ENCODE measurements at regions not wholly inside any gene's neighbourhood (a gene's known extent, or its start where the extent isn't known, plus 50 kb on each side); places are given as distances from the start of the nearest gene placed in this dataset.
"Not testable (repeated sequence)": the region's sequence is repeated elsewhere in the genome, so short reads cannot be mapped to it uniquely, and the experiment has no call there.

- no peak for DNase-seq (ENCODE audit: low spot score)
These were observed 80.4 kb upstream of the ZCCHC2 start for GRCh38 chr18:62442391-62442790.

DNA sequence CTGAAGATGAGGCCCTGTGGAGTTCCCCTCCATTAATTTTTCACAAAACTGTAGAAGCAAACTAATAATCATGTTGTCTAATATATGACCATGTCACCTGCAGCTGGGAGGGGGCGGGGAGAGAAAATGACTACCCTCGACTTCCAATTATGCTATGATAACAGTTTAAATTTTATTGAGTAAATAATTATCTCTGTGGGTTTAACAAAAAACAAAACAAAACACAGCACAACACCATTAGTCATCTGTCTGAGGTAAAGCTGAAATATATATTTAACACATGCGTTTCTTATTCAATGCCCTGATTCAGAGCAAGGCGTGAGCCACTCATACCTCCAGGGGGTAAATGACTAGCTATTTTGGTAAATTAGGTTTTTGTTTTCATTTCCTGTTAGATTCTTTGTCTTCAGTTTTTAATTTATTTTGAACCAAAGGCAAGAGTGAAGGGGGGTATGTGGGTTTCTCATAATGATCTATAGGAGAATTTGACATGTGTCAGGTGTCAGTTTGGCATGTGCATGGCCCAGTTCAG is 77.4 kb upstream of the ZCCHC2 start:
- DNase-seq (ENCODE audit: low spot score): peak; percentile 74

- DNase-seq (ENCODE audit: low spot score): no peak
These were observed 76.3 kb upstream of the ZCCHC2 start for GRCh38 chr18:62446511-62446910.

DNA sequence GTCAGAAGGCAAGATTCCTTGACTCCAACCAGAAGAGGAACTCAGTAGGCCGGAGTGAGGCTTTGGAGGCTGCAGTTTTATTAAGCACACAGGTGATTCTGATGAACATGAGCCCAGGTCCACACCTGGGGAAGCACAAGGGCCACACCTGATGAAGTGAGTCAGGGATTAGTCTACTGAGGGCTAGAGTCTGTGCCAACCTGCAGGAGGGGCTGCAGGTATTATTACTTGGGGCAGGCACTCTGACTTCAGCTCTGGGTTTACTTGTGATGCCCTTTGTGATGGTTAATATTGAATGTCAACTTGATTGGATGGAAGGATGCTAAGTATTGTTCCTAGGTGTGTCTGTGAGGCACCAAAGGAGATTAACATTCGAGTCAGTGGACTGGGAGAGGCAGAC is 75.2 kb upstream of the ZCCHC2 start:
- no peak for DNase-seq (ENCODE audit: low spot score)

- DNase-seq (ENCODE audit: low spot score): no peak
These were observed 74.4 kb upstream of the ZCCHC2 start for GRCh38 chr18:62448426-62448825.

DNA sequence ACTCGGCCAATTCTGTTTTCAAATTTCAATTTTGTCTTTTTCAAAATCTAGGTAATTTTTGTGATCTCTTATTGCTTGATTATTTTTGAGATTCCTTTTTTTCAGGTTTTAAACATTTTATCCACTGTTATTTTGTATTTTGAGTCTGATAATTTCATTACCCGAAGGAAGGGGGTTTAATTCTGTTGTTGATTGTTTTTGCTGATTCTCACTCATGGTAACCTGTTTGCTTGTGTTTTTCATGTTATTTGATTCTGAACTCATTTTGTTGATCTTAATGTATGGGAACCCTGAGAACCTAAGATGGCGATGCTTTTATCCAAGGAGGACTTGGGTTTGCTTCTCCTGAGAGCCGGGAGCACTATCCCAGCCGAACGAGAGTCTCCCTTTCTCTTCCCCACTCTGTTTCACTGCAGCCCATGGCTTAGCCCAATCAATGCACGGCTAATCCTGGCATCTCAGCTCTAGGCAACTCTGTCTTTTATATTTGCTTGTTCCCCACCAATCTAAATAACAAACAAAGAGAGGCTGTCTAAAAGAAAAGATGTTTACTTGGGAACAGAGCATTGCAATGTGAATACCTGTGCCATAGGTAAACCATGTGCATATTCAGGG is 73.2 kb upstream of the ZCCHC2 start:
- no peak for DNase-seq (ENCODE audit: low spot score)

DNA sequence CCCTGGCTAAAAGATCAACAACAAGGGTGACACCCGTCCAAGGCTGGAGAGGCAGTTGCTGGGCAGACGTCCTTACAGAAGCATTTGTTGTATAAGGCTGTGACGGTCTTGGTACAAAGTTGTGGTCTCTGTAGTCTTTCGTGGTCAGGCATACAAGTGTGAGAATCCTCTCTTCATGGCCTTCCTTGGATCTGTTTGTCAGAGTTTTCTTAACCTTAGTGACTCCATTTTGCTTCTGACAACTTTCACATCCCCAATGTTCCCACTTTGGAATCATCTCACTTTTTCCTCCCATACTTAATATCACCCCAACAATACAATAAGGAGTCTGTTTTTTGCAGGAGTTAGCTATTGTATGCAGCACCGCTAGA is 72.7 kb upstream of the ZCCHC2 start:
- DNase-seq (ENCODE audit: low spot score): no peak

DNA sequence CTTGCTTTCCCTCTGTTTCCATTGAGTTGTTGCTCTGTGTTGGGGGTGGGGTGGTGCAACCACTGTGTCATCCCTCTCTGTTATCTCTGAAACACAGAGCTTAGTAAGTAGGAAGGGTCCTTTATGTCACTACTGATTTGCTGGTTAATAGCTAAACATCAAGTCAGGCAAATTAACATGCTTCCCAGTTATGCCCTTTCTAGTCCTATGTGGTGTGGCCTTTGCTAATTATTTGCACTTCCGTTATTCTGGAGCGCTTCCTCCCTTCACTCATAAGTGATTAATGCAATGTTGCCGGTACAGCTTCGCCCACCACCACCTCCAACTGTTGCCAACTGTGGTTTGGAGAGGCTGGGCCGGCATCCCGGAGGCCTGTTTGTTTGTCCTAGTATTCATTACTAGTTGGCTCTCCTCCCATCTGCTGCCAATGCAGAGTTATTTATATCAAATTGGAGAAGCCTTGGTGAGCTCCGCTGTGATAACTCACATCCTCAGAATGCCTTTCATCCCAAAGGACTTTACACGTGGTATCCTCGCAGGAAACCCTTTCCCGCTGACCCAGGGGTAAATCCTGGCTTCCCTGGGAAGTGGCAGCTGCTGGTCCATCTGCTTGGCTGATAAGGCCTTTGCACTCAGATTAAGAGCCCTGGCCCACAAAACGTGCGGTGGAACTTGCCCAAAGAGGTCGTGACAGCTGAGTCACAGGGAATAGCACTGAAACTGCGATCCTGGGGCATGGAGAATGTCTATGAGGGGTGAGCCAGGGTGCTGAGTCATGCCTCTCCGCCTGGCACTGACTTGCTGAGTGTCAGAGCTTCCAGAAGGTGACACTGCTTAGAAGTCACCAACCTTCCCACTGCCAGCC is 72.0 kb upstream of the ZCCHC2 start:
- DNase-seq (ENCODE audit: low spot score): peak; percentile 95

DNA sequence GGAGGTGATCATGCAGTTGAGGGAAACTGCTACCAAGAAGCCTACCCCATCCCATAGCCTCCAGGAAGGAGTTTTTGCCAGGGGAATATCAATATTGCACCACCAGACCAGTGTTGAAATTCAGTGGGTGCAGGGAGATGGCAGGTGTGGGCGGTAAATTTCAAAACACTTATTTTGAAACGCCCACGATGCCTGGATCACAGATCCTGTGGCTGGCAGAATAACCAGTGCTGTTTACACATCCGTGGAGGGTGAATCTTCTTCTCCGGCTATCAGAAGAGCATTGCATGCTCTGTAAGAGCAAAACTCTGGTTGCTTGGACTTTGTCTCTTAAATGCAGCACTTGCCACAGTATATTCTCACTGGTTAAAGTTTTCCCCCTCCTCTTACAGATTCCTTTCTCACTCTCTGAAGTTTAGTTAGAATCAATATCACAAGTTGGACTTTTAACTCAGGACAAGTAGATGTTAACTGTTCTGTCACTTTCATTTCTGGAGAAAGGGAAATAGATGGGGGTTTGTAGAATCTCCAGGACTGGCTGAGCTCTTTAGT is 70.5 kb upstream of the ZCCHC2 start:
- peak; percentile 10 for DNase-seq (ENCODE audit: low spot score)

GRCh38 chr18:62453864-62454263 is 69.0 kb upstream of the ZCCHC2 start:
- DNase-seq (ENCODE audit: low spot score): no peak

DNA sequence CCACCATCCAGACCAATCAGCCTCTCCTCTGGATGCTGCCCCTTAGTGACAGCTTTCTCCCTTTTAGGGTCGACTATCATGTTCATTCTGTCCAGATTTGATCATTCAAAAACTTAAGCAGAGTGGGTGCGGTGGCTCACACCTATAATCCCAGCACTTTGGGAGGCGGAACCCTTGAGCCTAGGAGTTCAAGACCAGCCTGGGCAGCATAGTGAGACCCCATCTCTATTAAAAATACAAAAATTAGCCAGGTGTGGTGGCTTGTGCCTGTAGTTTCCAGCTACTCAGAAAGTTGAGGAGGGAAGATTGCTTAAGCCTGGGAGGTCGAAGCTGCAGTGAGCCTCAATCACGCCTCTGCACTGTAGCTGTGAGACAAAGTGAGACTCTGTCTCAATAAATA is 68.3 kb upstream of the ZCCHC2 start:
- no peak for DNase-seq (ENCODE audit: low spot score)

- no peak for DNase-seq (ENCODE audit: low spot score)
These were observed 67.6 kb upstream of the ZCCHC2 start for GRCh38 chr18:62455222-62455621.

GRCh38 chr18:62457877-62458276 is 64.9 kb upstream of the ZCCHC2 start:
- DNase-seq (ENCODE audit: low spot score): no peak

GRCh38 chr18:62458346-62458745 is 64.5 kb upstream of the ZCCHC2 start:
- peak; percentile 9 for DNase-seq (ENCODE audit: low spot score)

GRCh38 chr18:62458868-62459716 is 63.7 kb upstream of the ZCCHC2 start:
- peak; percentile 19 for DNase-seq (ENCODE audit: low spot score)

DNA sequence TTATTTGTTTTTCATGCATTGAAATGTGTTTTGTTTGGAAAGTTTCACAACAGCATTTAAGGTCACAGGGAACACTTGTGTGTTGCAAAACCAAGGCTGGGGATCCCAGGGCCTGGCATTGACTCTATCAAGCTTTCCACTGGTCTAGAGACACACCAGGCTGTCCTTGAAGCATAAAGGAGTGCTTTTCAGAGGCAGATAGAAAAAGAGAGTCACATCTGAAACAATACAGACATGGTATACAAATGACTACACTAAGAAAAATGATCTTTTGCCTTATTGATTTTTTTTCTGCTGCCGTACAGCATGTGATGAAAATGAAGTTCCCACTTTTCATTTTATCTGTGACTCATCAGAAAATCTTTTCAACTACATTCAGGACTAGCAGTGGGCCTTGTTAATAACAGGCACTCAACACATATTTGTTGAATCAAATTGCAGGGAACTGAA is 61.9 kb upstream of the ZCCHC2 start:
- no peak for DNase-seq (ENCODE audit: low spot score)

- no peak for DNase-seq (ENCODE audit: low spot score)
These were observed 61.2 kb upstream of the ZCCHC2 start for GRCh38 chr18:62461591-62461990.

DNA sequence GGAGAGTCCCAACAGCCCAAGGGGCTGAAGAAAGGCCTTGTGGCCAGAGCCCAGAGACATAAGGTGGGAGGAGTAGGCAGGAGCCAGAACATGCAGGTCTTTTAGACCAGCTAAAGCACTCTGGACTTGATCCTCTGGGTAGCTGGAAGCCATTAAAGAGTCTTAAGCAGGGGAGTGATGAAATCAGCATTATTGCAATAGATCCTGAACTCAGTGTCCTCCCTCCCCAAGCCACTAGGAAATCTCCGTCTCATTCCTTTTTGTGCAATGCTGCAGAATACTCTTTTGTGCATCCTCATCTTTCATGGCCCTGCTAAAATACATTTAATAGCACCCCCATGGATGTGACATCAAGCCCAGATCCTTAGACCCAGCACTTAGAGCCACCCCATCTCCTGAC is 58.6 kb upstream of the ZCCHC2 start:
- no peak for DNase-seq (ENCODE audit: low spot score)

- DNase-seq (ENCODE audit: low spot score): not testable (repeated sequence)
These were observed 53.7 kb upstream of the ZCCHC2 start for GRCh38 chr18:62469131-62469530.
